A673 (cell line): ENCODE measurements at regions not wholly inside any gene's neighbourhood (a gene's known extent, or its start where the extent isn't known, plus 50 kb on each side); places are given as distances from the start of the nearest gene placed in this dataset.

Source experiments
- BruUV-seq: library from RNA; stranded (reverse); fragments of 400-500 nt; replicated peaks from 2 replicates; lab custom pipeline; 2021; lab: Mats Ljungman, UMichigan
- CTCF ChIA-PET: fragments of 300-600 bp; sonication (Branson Sonifier 250); formaldehyde crosslinking; loops from one replicate; lab custom pipeline; 2022; ENCODE audit warnings: antibody characterized with exemption; lab: Charles Lee
- POLR2A ChIA-PET: fragments of 300-600 bp; sonication (Branson Sonifier 250); formaldehyde crosslinking; loops from one replicate; lab custom pipeline; 2022; ENCODE audit warnings: antibody characterized with exemption; ENCODE audit not compliant: low non-redundant PET; lab: Charles Lee
- DNase-seq: peaks from one replicate; pipeline ENCODE4 v3.0.0-alpha.2; 2015; ENCODE audit warnings: low spot score
- H3K27ac ChIP-seq: fragments of 200-600 bp; sonication (generic); 2 replicates; pipeline ENCODE4 v1.5.1; 2016; ENCODE audit warnings: mixed run types, low read depth, mild to moderate bottlenecking, mixed read lengths, antibody characterized with exemption, low read length; ENCODE audit not compliant: poor library complexity, severe bottlenecking
- H3K27me3 ChIP-seq: fragments of 200-600 bp; sonication (generic); replicated peaks from 2 replicates; pipeline ENCODE4 v1.6.1; 2017; ENCODE audit warnings: mixed run types, low read depth, mild to moderate bottlenecking, mixed read lengths, antibody characterized with exemption, low read length; ENCODE audit not compliant: insufficient read depth, poor library complexity
- H3K36me3 ChIP-seq: fragments of 200-600 bp; sonication (generic); 2 replicates; pipeline ENCODE4 v1.6.1; 2016; ENCODE audit warnings: mixed run types, mild to moderate bottlenecking, mixed read lengths, antibody characterized with exemption, low read length; ENCODE audit not compliant: insufficient read depth, poor library complexity, severe bottlenecking
- H3K4me1 ChIP-seq: fragments of 200-600 bp; sonication (generic); 2 replicates; pipeline ENCODE4 v1.6.1; 2017; ENCODE audit warnings: mixed run types, mild to moderate bottlenecking, mixed read lengths, antibody characterized with exemption, low read length; ENCODE audit not compliant: insufficient read depth, poor library complexity, severe bottlenecking
- H3K4me3 ChIP-seq: fragments of 200-600 bp; sonication (generic); 2 replicates; pipeline ENCODE4 v1.5.1; 2016; ENCODE audit warnings: low read depth, mixed run types, mild to moderate bottlenecking, mixed read lengths, low read length; ENCODE audit not compliant: poor library complexity, severe bottlenecking
- H3K9me3 ChIP-seq: fragments of 200-600 bp; sonication (generic); 2 replicates; pipeline ENCODE4 v1.6.1; 2016; ENCODE audit warnings: mixed run types, low read depth, mild to moderate bottlenecking, mixed read lengths, antibody characterized with exemption, low read length; ENCODE audit not compliant: poor library complexity, severe bottlenecking
- CTCF ChIP-seq: fragments of 300-800, 200-600 bp; sonication (generic); conservative IDR thresholded peaks from 2 replicates; pipeline ENCODE4 v1.5.1; 2017; ENCODE audit warnings: low read depth, mild to moderate bottlenecking, antibody characterized with exemption, low read length, moderate library complexity, mixed read lengths
- EZH2 ChIP-seq: fragments of 200-600 bp; sonication (generic); IDR thresholded peaks from 2 replicates; pipeline ENCODE4 v1.6.1; 2017; ENCODE audit warnings: borderline replicate concordance, low read depth, mild to moderate bottlenecking, mixed read lengths, antibody characterized with exemption, low read length; ENCODE audit not compliant: poor library complexity, severe bottlenecking
- intact Hi-C: fragments of 100-400 bp; cut with micrococcal nuclease; formaldehyde crosslinking; loops from one replicate; pipeline ENCODE4 v1.10.0; 2022; ENCODE audit not compliant: unreplicated experiment

GRCh38 chrX:27008486-27008885, 454.7 kb downstream of the PPP4R3C start:
- Histone ChIP-seq H3K27me3 (no peaks in the 10 kb centered on the region), H3K9me3 (no peaks in the 10 kb centered on the region), H3K4me3 (no peak overlapping the region), H3K4me1 (no peaks in the 10 kb centered on the region), H3K27ac (no peak overlapping the region), H3K36me3 (no peaks in the 10 kb centered on the region)
- POLR2A ChIA-PET: no interaction called here
- no TSS peak for BruUV-seq
- intact Hi-C loops: no loop called here
- TF ChIP-seq EZH2 (no peak), CTCF (no peak)
- CTCF ChIA-PET: no interaction called here
- no peak for DNase-seq

GRCh38 chrX:26999634-27000033, 463.5 kb downstream of the PPP4R3C start:
- ChIA-PET POLR2A (no interaction called here), CTCF (no interaction called here)
- BruUV-seq: no TSS peak
- Histone ChIP-seq H3K4me1 (no peaks in the 10 kb centered on the region), H3K27ac (no peak overlapping the region), H3K27me3 (no peaks in the 10 kb centered on the region), H3K36me3 (no peaks in the 10 kb centered on the region), H3K9me3 (no peaks in the 10 kb centered on the region), H3K4me3 (no peak overlapping the region)
- no peak for DNase-seq
- TF ChIP-seq CTCF: no peak
- TF ChIP-seq EZH2: no peak
- intact Hi-C loops: no loop called here

GRCh38 chrX:26958261-26958660, 504.9 kb downstream of the PPP4R3C start:
- no peak overlapping the region for H3K27ac ChIP-seq
- no peaks in the 10 kb centered on the region for H3K36me3 ChIP-seq
- intact Hi-C loops: no loop called here
- peaks cover 7% of the 10 kb centered on the region for H3K9me3 ChIP-seq
- H3K27me3 ChIP-seq: no peaks in the 10 kb centered on the region
- no TSS peak for BruUV-seq
- no peaks in the 10 kb centered on the region for H3K4me1 ChIP-seq
- no peak overlapping the region for H3K4me3 ChIP-seq
- POLR2A ChIA-PET: no interaction called here
- CTCF ChIA-PET: no interaction called here
- no peak for DNase-seq
- TF ChIP-seq EZH2 (no peak), CTCF (no peak)
